ENCODE measurements at regions not wholly inside any gene's neighbourhood (a gene's known extent, or its start where the extent isn't known, plus 50 kb on each side); places are given as distances from the start of the nearest gene placed in this dataset.

DNA sequence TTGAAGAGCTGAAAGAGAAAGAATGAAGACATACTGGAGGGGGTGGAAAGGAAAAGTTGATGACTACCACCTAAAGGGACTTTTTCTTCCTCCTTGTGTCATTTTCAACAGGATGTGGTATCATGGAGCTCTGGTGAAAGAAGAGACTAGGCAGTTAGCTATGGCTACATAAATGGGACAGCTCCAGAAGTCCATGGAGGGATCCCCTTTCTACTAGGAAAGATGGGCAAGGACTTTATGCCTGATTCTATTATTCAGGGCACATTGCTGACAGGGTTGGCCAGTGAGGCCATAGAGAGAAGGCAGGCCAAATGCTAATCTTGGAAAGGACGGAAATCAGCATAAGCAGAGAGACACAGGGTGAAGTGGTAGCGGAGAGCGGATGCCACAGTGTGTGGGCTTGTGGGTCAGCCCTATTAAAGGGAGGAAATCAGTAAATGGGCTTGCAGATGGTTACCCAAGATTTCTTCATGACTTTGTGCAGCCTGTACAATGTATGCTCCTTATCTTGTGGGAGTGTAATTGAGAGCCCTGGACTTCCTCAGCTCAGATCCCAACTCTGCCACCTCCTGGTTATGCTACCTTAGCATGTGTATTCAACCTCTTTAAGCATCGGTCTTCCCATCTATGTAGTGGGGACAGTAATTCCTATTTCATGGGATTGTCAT is 77.4 kb upstream of the TMEM170B start (continued):
- TF ChIP-seq, protein P1, sequence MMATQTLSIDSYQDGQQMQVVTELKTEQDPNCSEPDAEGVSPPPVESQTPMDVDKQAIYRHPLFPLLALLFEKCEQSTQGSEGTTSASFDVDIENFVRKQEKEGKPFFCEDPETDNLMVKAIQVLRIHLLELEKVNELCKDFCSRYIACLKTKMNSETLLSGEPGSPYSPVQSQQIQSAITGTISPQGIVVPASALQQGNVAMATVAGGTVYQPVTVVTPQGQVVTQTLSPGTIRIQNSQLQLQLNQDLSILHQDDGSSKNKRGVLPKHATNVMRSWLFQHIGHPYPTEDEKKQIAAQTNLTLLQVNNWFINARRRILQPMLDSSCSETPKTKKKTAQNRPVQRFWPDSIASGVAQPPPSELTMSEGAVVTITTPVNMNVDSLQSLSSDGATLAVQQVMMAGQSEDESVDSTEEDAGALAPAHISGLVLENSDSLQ (IDR thresholded peaks at IDR 0.05): no peak
- TF ChIP-seq YY1 (IDR thresholded peaks at IDR 0.05; ENCODE audit: low read depth, low read length) (0 out of 2 replicates have a peak, but pooled peaks have one; percentile 28), CUX1 (IDR thresholded peaks at IDR 0.05; ENCODE audit: insufficient replicate concordance, low read depth, low read length) (no peak), LARP7 (IDR thresholded peaks at IDR 0.05) (0 out of 2 replicates have a peak, but pooled peaks have one; percentile 17), RELB (IDR thresholded peaks at IDR 0.05; ENCODE audit: low read depth) (peak; percentile 12), SRF (IDR thresholded peaks at IDR 0.05; ENCODE audit: low read depth in 2 of 2, low read length in 2 of 2) (no peak), POU2F2 (IDR thresholded peaks at IDR 0.05; ENCODE audit: borderline replicate concordance, low read depth, low read length) (peak; percentile 76; the same call in 1 of the 3 replicates), MYC (IDR thresholded peaks at IDR 0.05; ENCODE audit: insufficient read depth, insufficient read length, insufficient replicate concordance, low read length, severe bottlenecking) (no peak), EED (IDR thresholded peaks at IDR 0.05; ENCODE audit: low read depth) (peak; percentile 79), RAD21 (IDR thresholded peaks at IDR 0.05; ENCODE audit: insufficient read depth, low read depth, low read length) (no peak; the same call in 1 of the 2 replicates), BHLHE40 (IDR thresholded peaks at IDR 0.05; ENCODE audit: borderline replicate concordance in 1 of 2, low read depth in 2 of 2, low read length in 1 of 2) (no peak), CREM (IDR thresholded peaks at IDR 0.05; ENCODE audit: low read depth) (0 out of 2 replicates have a peak, but pooled peaks have one; percentile 25), JUNB (IDR thresholded peaks at IDR 0.05) (peak; percentile 34), SIN3A (IDR thresholded peaks at IDR 0.05; ENCODE audit: low read depth, low read length) (no peak), EP300 (IDR thresholded peaks at IDR 0.05; ENCODE audit: borderline replicate concordance in 1 of 2, control insufficient read depth in 1 of 2, low read depth in 2 of 2, low read length in 2 of 2) (0 out of 4 replicates have a peak, but pooled peaks of 1 of the 2 experiments have one; percentile 7)
- TF ChIP-seq, protein P2, sequence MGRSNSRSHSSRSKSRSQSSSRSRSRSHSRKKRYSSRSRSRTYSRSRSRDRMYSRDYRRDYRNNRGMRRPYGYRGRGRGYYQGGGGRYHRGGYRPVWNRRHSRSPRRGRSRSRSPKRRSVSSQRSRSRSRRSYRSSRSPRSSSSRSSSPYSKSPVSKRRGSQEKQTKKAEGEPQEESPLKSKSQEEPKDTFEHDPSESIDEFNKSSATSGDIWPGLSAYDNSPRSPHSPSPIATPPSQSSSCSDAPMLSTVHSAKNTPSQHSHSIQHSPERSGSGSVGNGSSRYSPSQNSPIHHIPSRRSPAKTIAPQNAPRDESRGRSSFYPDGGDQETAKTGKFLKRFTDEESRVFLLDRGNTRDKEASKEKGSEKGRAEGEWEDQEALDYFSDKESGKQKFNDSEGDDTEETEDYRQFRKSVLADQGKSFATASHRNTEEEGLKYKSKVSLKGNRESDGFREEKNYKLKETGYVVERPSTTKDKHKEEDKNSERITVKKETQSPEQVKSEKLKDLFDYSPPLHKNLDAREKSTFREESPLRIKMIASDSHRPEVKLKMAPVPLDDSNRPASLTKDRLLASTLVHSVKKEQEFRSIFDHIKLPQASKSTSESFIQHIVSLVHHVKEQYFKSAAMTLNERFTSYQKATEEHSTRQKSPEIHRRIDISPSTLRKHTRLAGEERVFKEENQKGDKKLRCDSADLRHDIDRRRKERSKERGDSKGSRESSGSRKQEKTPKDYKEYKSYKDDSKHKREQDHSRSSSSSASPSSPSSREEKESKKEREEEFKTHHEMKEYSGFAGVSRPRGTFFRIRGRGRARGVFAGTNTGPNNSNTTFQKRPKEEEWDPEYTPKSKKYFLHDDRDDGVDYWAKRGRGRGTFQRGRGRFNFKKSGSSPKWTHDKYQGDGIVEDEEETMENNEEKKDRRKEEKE (IDR thresholded peaks at IDR 0.05): no peak
- TF ChIP-seq, protein P3, sequence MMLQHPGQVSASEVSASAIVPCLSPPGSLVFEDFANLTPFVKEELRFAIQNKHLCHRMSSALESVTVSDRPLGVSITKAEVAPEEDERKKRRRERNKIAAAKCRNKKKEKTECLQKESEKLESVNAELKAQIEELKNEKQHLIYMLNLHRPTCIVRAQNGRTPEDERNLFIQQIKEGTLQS (IDR thresholded peaks at IDR 0.05; ENCODE audit: borderline replicate concordance, extremely low read depth, low read depth, low read length): no peak

Measured in GM12878 (cell line).